NCI-H82 (cell line): ENCODE measurements at regions not wholly inside any gene's neighbourhood (a gene's known extent, or its start where the extent isn't known, plus 50 kb on each side); places are given as distances from the start of the nearest gene placed in this dataset.
A peak's percentile ranks its signal among the peaks of the same experiment; 100 is the strongest.
"Not testable (repeated sequence)": the region's sequence is repeated elsewhere in the genome, so short reads cannot be mapped to it uniquely, and the experiment has no call there.

ENCODE experiments used
- DNase-seq: peaks from one replicate; lab custom pipeline; 2025; lab: John Stamatoyannopoulos, UW

DNA sequence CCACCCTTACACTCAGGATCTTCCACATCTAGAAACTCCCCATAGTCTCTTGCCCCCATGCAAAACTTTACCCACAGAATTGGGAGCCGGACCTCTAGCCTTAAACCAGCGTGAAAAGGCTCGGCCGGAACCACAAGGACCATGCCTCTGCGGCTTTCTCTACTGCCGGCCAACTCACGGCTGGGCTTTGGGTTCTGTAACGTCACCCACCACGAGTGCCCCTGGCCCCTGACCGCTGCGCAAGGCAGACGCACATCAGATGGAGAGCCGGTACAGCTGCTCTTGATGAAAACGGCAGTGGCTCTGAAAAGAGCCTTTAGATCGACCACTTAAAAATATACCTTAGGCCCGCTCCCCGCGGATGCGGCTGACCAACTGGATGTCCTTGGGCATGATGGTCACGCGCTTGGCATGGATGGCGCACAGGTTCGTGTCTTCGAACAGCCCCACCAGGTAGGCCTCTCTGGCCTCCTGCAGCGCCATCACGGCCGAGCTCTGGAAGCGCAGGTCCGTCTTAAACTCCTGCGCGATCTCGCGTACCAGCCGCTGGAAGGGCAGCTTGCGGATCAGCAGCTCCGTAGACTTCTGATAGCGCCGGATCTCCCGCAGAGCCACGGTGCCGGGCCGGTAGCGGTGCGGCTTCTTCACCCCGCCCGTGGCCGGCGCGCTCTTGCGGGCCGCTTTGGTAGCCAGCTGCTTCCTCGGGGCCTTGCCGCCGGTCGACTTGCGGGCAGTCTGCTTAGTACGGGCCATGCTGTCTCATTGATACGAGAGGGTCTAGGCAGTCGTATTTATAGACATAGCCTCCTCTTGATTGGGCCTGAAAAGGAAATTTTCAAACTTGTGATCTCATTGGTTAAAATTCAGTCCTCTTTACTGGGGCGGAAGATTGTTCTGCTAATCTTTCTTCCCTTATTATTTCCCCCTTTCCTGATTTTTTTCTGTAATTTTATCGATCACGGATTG is 66.3 kb downstream of the FAM72C start:
- DNase-seq: not testable (repeated sequence)

DNA sequence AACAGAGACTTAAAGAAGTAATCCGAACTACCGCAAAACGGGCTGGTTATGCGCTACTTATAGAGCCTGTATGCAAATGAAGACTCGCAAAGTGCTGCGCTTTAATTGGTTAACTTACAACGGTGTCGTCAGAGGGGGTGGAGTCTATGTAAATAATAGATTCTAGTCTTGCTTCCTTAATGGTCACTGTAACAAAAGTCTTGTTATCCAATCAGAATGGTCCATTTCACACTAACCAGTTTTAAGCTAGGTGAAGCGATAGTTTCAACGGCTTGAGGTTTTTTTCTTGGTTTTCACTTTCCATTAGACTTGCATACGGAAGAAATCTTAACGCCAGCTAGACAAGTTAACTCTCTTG is 67.2 kb downstream of the FAM72C start:
- DNase-seq: not testable (repeated sequence)

DNA sequence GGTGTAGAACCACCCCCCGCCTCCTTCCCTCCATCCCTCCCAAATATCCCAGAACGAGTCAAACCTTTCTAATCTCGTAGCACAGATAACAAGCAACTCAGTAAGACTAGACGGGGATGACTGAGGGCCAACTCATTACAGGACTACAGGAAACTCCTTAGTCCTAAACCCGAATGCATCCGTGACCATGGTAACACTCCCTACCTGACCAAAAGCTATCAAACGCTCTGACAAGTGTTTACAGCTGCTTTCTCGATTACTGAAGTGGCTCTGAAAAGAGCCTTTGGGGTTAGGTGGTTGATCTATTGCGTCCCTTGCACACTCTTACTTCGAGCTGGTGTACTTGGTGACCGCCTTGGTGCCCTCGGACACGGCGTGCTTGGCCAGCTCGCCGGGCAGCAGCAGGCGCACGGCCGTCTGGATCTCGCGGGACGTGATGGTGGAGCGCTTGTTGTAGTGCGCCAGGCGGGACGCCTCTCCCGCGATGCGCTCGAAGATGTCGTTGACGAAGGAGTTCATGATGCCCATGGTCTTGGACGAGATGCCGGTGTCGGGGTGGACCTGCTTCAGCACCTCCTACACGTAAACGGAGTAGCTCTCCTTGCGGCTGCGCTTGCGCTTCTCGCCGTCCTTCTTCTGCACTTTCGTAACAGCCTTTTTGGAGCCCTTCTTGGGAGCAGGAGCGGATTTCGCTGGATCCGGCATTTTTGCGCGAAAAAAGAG is 67.7 kb downstream of the FAM72C start:
- DNase-seq: not testable (repeated sequence)

DNA sequence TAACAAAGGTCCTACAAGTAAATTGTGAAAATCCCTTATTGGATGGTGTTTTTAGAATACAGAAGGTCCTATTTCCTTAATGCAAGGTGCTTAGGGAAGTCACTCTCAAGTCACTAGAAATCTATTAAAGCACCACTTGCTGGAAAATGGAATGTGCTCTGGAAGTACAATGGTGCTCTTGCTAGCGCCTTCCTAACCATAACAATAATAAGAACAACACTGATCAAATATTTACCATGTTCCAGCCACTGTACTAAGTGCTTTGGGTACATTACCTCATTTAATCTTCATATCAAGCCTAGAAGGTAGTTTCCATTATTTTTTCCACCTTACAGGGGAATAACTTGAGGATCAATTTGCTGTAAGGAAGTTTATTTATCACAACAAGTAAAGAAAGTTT is 75.4 kb downstream of the FAM72C start:
- not testable (repeated sequence) for DNase-seq

DNA sequence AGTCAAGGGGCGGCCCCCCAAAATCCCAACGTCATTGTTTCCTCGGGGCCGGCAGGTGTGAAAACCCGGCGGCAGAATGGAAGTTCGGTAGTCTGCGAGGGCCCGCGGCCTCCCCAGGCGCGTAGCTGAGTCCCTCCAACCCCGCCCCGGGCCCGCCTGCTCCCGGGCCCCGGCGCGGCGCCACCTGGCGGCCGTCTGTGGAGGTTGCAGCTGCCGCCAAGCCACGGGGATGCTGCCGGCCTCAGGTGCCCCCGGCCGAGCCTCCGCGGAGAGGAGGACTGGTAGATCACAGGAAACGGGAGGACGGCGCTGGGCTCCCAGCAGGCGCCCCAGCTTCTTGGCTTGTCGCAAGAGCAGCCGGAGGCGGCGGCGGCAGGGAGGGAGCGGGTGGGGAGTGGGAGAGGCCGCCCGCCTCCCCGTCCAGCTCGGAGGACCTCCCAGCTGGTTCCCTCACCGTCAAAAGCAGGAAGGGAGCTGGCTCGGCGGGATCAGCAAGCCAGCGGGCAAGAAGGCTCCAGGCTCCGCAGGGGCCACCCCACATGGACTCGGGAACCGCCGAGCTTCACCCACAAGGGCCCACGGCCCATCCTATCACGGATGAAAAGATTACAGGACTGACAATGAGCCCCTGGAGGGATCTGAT is 86.7 kb downstream of the FAM72C start:
- peak; percentile 55 for DNase-seq

DNA sequence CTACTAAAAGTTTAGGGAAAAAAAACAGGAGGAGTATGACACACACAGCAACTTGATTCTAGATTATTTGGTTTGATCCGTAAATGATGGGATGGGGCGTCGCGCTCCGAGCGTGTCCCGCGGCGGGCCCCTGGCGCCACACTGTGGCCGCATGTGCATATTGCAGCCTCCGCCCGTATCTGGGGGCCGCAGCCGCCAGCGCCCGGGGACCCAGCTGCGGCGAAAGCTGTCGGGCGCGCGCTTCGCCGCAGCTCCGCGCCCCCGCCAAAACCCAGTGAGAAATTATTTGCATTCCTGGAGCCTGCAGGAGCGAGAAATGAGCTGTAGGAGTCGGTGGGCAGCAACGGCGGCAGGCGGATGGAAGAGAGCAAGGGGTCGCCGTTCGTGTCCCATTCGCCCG is 87.3 kb downstream of the FAM72C start:
- not testable (repeated sequence) for DNase-seq

DNA sequence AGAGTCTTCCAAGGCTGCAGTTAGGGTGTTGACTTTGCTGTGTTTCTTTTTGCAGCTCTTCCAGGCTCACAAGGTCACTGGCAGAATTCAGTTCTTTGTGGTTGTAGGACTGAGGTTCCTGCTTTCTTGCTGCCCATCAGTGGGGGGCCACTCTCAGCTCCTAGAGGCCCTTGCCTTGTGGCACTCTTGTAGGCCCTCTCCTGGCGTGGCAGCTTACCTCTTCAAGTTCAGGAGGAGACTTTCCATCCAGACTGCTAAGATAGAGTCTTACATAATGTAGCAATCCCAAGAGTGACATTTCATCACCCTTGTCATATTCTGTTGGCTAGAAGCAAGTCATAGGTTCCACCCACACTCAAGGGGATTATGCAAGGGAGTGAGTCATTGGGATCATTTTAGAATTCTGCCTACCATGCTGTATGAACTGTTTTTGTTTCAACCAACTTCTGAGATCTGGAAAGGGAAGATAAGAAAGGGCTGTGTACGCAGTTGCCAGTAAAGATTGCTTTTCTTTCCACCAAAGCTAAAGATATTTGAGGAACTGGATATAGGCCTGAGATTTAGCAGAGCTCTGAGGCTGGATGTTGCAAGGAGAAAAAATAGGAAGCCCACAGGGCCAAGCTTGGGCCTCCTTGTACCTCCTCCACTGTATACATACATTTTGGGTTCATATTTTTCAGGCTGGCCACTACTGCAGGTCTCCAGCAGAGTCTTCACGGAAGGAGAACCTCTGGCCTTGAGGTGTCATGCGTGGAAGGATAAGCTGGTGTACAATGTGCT is 91.8 kb downstream of the FAM72C start:
- not testable (repeated sequence) for DNase-seq

DNA sequence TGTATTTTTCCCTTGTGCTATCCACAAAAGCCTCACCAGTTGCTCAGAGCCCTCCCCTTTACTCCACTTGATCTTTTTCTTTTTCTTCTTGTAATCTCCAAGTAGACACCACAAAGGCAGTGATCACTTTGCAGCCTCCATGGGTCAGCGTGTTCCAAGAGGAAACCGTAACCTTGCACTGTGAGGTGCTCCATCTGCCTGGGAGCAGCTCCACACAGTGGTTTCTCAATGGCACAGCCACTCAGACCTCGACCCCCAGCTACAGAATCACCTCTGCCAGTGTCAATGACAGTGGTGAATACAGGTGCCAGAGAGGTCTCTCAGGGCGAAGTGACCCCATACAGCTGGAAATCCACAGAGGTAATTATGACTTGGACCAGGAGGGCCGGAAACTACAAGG is 95.8 kb downstream of the FAM72C start:
- DNase-seq: not testable (repeated sequence)

DNA sequence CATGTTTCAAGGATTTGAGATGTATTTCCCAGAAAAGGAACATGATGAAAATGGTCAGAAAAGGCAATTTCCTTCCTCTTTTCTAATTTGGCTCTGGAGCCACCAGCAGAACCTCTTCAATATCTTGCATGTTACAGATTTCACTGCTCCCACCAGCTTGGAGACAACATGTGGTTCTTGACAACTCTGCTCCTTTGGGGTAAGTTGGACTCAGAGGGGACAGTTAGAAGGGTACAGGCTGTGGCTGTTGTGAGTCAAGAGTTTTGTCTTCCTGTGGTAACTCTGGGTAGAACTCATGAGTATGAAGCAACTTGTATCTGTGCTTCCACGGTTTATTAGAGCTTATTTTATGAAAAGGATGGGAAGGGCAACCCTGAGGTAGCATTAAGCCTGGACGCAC is 97.2 kb downstream of the FAM72C start:
- DNase-seq: not testable (repeated sequence)

DNA sequence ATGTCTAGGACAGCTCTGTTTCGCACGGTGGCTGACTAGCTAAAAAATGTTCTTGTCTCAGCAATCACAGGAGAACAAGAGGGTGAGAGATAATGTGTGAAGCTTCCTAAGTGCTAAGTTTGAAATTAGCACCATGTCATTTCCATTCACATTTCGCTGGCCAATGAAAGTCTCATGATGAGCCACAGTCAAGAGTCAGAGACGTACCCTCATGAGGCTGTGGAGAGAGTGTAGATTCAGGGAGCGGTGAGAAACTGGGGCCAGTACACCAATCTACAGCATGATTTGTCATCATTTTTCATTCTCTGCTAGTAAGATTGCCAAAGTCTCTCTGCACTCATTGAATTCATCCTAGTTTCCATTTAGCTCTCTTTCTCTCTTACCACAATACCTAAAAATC is 98.1 kb downstream of the FAM72C start:
- DNase-seq: not testable (repeated sequence)

DNA sequence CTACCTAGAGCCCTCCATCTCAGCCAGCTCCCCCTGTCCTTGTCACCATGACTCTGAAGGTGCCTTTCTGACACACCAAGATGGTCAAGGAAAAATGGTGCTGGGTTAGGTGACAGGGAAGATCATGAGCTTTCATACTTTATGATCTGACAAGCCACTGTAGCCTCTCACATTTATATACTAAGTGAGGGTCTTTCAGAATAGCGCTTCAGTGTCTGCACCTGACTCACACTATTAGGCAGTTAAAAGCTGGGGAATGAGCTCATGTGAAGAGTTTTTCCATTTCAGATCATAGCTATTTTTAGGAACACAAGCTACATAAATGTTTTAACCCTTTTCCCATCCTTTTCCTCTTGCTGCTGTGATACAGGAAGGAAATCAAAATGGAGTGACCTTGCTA is 101.4 kb downstream of the FAM72C start:
- not testable (repeated sequence) for DNase-seq

DNA sequence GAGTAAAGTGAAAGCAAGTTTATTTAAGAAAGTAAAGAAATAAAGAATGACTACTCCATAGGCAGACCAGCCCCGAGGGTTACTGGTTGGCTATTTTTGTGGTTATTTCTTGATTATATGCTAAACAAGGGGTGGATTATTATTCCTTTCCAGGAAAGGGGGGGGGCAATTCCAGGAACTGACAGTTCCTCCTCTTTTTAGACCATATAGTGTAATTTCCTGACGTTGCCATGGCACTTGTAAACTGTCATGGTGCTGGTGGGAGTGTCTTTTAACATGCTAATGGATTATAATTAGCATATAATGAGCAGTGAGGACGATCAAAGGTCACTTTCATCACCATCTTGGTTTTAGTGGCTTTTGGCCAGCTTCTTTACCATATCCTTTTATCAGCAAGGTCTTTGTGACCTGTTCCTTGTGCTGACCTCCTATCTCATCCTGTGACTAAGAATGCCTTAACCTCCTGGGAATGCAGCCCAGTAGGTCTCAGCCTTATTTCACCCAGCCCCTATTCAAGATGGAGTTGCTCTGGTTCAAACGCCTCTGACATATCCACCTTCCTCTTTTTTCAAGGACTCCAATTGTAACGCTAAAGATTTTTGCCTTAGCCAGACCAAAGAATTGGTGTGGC is 104.1 kb downstream of the FAM72C start:
- not testable (repeated sequence) for DNase-seq

DNA sequence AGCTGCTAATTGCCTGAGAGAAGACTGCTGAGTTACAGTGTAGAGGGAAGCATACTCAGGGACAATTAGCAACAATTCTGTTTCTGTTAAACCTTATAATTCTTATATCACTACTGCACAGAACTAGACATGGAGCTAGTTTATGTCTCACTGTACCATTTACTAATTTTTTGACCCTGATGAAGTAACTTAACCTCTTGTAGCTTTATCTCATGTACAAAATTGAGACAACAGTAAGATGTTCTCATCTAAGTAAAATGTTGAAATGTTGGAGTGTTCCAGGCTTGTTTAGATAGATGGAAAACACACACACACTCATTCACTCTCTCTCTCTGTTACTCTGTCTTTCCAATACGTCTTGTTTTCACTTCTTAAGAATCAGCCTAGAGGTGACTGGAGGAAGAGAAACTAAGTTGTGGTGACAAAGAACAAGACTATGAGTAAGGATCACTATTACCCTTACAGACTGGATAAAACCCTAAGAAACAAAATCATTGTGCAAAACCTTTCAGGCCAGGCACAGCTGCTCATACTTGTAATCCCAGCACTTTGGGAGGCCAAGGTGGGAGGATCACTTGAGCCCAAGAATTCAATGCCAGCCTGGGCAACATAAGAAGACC is 107.8 kb downstream of the FAM72C start:
- not testable (repeated sequence) for DNase-seq

DNA sequence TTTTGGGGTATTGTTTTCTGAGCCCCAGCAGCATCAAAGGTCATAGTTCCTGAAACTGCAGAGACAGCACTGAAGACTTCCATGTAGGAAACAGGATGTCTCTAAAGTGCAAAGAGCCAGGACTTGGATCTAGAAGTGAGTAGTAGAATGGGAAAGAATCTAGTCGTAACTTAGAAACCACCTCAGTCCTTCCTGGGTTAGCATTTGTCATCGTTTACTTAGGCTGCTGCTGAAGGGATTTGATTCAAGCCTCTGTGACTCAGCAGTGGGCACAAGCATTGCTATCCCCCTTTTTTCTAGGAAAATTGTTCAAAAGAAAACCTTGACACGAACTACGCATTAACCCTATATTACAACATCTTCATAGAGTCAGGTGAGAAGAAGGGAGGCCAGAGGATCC is 109.1 kb downstream of the FAM72C start:
- DNase-seq: not testable (repeated sequence)

DNA sequence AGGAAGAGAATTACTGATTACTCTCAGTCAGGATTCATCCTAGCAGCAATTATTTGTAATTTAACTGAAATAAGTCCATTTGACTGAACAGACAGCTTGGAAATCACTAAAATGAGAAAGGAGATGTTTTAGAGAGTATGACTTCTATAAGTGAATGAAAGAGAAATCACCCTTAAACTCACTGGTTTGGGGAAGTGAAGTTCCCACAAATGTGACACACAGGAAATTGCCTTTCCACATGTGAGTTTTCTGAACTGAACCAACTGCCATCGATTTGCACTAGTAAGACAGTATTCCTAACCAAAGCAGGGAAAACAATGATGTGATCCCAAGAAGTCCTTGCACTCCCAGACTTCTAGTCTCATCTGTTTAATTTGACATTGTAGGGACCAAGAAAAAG is 110.5 kb downstream of the FAM72C start:
- DNase-seq: not testable (repeated sequence)

DNA sequence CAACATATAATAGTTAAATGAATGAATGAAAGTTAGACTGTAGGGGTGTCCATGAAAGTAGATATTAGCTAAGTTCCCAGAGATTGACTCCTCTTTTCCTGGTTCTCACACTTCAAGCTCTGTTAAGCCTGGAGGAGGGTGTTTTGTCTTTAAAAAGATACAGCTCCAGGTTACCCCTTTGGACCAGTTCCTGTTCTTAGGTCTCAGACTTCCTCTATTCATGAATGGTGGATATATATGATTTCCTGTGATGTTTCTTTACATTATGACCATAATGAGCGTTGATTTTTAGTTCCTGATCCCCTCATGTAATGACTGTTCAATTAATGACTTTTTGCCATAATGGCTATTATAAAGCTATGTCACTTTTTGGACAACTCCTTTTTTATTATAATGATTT is 115.9 kb downstream of the FAM72C start:
- not testable (repeated sequence) for DNase-seq

DNA sequence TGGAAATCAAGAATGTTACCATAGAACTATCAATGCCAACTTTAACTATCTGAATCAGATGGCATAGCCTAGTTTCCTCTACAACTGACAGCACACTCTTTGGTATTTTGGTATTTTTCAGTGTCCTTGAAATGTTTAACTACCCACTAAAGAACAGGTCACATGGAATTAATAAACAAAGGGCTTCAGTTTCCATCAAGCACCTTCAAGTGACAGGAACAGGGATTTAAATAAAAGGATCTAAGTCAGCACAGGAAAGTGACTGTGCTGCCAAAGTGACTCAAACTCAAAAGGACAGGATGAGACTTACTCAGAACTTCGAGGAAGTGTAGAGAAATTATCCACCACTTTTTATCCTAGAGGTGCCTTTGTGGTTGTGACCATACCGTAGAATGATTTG is 117.7 kb downstream of the FAM72C start:
- not testable (repeated sequence) for DNase-seq

DNA sequence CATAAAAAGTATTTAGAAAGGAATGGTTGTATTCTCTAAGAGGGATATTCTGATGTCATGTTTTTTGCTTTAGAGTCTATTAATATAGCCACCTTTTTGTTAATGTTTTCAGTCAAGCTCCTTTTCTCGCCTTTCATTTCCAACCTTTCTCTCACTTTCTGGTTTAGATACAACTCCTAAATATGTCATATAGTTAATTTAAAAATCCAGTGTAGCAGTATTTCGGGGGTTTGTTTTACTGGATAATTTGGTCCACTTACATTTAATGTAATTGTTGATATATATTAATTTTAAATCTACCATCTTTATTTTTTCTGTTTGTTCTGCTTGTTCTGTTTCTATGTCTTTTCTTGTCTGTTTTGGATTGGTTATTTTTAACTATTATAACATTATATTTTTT is 121.1 kb downstream of the FAM72C start:
- DNase-seq: not testable (repeated sequence)

DNA sequence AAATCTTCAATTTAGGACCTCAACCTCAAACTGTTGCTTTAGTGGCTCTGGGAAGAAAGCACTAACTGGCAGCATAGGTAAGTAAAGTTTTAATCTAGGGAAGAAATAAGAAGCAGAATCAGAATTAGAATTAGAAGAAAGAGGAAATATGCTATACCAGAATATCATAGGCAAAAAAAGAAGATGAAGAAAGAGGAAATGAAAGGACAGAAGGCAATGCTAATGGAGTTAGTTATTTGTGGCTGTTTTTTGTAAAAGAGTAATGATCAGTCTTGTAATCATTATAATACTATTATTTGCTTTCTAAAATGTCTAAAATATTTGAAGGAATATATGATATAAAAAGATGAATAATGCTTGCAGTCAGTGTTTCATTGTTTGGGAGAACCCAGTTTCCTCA is 122.9 kb downstream of the FAM72C start:
- not testable (repeated sequence) for DNase-seq

DNA sequence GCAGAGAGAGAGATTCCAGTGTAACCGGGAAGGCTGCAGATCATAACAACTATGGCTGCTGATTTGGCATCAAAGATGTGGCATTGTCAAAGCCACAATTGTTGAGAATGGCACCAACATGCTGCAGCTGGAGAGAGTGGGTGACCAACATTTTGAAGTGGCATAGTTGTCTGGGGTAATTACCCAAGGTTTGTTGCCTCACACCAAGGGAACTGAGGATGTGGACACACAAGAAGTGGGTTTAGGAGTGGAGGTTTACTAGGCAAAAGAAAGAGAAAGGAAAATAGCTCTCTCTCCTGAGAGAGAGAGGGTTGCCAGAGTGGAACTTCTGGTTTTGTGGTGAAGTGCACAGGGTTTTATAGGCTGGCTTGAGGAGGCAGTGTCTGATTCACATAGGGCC is 126.6 kb downstream of the FAM72C start:
- not testable (repeated sequence) for DNase-seq

DNA sequence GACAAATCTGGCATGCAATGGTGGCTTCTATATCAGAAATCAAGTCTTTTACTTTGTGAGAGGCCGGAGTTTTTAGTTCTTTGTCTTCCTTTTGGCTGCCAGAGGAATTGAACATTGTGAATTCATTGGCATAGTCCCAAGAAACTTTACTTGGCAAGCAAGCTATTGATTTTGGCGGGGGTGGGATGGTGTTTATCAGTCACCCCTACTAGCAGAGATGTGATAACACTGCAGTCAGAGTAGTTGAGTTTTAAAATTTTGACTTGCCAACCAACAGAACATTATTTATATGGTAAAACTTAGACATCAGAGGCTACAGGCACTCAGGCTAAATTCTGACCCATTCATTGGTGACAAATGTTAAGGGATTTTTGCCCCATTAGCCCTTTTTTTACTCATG is 129.7 kb downstream of the FAM72C start:
- DNase-seq: not testable (repeated sequence)
